A673 (cell line): ENCODE measurements at regions not wholly inside any gene's neighbourhood (a gene's known extent, or its start where the extent isn't known, plus 50 kb on each side); places are given as distances from the start of the nearest gene placed in this dataset.

Experiments used
- EZH2 ChIP-seq: fragments of 200-600 bp; sonication (generic); IDR thresholded peaks from 2 replicates; pipeline ENCODE4 v1.6.1; 2017; ENCODE audit warnings: borderline replicate concordance, low read depth, mild to moderate bottlenecking, mixed read lengths, antibody characterized with exemption, low read length; ENCODE audit not compliant: poor library complexity, severe bottlenecking
- TF ChIP-seq, protein P1 (sequence below): fragments of 300-800, 200-600 bp; sonication (generic); conservative IDR thresholded peaks from 2 replicates; pipeline ENCODE4 v1.5.1; 2017; ENCODE audit warnings: low read depth, mild to moderate bottlenecking, antibody characterized with exemption, low read length, moderate library complexity, mixed read lengths

DNA sequence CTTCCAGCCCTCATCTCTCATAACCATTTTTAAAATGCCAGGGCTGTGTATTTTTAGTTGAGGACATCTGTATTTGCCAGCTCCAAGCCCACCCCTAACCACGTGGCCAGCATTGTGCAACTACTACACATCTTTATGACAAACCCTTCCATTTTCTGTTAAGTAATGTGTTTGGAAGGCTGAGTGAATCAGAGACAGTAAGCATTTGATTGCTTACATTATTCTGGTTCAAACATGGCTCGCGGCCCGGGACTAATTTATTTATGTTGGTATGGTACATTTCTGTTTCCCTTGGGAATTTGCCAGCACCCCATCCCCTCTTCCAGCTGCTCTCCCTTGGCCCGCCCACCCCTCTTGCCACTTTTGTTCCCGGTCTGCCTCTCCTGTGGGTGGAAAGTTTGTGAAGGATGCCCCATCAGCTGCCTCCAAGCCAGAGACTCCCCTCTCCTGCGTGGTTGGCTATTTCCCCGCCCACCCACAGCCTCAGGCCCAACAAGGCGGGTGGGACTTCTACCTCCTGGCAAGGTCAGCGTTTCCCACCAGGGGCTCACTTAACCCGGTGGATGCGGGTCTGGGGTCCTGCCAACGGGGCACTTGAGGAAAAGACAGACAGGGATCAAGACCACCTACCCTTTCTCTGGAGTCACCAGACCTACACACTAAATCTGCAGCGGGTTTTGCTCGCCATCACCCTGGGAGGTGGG lies 162.2 kb downstream of the HSD17B3 start:
- TF ChIP-seq, protein P1, sequence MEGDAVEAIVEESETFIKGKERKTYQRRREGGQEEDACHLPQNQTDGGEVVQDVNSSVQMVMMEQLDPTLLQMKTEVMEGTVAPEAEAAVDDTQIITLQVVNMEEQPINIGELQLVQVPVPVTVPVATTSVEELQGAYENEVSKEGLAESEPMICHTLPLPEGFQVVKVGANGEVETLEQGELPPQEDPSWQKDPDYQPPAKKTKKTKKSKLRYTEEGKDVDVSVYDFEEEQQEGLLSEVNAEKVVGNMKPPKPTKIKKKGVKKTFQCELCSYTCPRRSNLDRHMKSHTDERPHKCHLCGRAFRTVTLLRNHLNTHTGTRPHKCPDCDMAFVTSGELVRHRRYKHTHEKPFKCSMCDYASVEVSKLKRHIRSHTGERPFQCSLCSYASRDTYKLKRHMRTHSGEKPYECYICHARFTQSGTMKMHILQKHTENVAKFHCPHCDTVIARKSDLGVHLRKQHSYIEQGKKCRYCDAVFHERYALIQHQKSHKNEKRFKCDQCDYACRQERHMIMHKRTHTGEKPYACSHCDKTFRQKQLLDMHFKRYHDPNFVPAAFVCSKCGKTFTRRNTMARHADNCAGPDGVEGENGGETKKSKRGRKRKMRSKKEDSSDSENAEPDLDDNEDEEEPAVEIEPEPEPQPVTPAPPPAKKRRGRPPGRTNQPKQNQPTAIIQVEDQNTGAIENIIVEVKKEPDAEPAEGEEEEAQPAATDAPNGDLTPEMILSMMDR: no peak
- TF ChIP-seq EZH2: no peak
